Inferior parietal cortex (tissue), 1 donor: ENCODE measurements at regions not wholly inside any gene's neighbourhood (a gene's known extent, or its start where the extent isn't known, plus 50 kb on each side); places are given as distances from the start of the nearest gene placed in this dataset.
"Not testable (repeated sequence)": the region's sequence is repeated elsewhere in the genome, so short reads cannot be mapped to it uniquely, and the experiment has no call there.

ENCODE experiments used
- DNase-seq: peaks from one replicate; pipeline ENCODE4 v3.0.0-alpha.2; 2016; ENCODE audit errors: extremely low spot score

- DNase-seq, result no peak
Measured at GRCh38 chr12:69130064-69130463, 109.3 kb upstream of the CPSF6 start.

- DNase-seq, result no peak
Measured at GRCh38 chr12:69131077-69131476, 108.3 kb upstream of the CPSF6 start.

- no peak for DNase-seq
Measured at GRCh38 chr12:69136931-69137613, 102.3 kb upstream of the CPSF6 start.

- DNase-seq, result no peak
Measured at GRCh38 chr12:69141074-69141473, 98.3 kb upstream of the CPSF6 start.

- no peak for DNase-seq
Measured at GRCh38 chr12:69149270-69149669, 90.1 kb upstream of the CPSF6 start.

GRCh38 chr12:69150083-69150795, 89.1 kb upstream of the CPSF6 start:
- no peak for DNase-seq

- no peak for DNase-seq
Measured at GRCh38 chr12:69150796-69151127, 88.6 kb upstream of the CPSF6 start.

- DNase-seq, result no peak
Measured at GRCh38 chr12:69151254-69151764, 88.1 kb upstream of the CPSF6 start.

GRCh38 chr12:69154585-69155363, 84.6 kb upstream of the CPSF6 start:
- peak; percentile 81 for DNase-seq

- DNase-seq, result peak; percentile 86
Measured at GRCh38 chr12:69157023-69157655, 82.2 kb upstream of the CPSF6 start.

- DNase-seq, result no peak
Measured at GRCh38 chr12:69161829-69162228, 77.5 kb upstream of the CPSF6 start.

- no peak for DNase-seq
Measured at GRCh38 chr12:69163681-69164362, 75.5 kb upstream of the CPSF6 start.

- DNase-seq, result no peak
Measured at GRCh38 chr12:69167648-69168165, 71.7 kb upstream of the CPSF6 start.

GRCh38 chr12:69168363-69168762, 71.0 kb upstream of the CPSF6 start:
- DNase-seq, result no peak

GRCh38 chr12:69168828-69169227, 70.5 kb upstream of the CPSF6 start:
- no peak for DNase-seq

GRCh38 chr12:69170293-69170692, 69.1 kb upstream of the CPSF6 start:
- DNase-seq, result no peak

GRCh38 chr12:69171881-69172280, 67.5 kb upstream of the CPSF6 start:
- no peak for DNase-seq

- DNase-seq, result peak; percentile 27
Measured at GRCh38 chr12:69172491-69172890, 66.9 kb upstream of the CPSF6 start.

- no peak for DNase-seq
Measured at GRCh38 chr12:69173368-69173767, 66.0 kb upstream of the CPSF6 start.

GRCh38 chr12:69179786-69180185, 59.6 kb upstream of the CPSF6 start:
- DNase-seq, result no peak

- DNase-seq, result not testable (repeated sequence)
Measured at GRCh38 chr12:69187572-69187971, 51.8 kb upstream of the CPSF6 start.
